ENCODE measurements at regions not wholly inside any gene's neighbourhood (a gene's known extent, or its start where the extent isn't known, plus 50 kb on each side); places are given as distances from the start of the nearest gene placed in this dataset.

DNA sequence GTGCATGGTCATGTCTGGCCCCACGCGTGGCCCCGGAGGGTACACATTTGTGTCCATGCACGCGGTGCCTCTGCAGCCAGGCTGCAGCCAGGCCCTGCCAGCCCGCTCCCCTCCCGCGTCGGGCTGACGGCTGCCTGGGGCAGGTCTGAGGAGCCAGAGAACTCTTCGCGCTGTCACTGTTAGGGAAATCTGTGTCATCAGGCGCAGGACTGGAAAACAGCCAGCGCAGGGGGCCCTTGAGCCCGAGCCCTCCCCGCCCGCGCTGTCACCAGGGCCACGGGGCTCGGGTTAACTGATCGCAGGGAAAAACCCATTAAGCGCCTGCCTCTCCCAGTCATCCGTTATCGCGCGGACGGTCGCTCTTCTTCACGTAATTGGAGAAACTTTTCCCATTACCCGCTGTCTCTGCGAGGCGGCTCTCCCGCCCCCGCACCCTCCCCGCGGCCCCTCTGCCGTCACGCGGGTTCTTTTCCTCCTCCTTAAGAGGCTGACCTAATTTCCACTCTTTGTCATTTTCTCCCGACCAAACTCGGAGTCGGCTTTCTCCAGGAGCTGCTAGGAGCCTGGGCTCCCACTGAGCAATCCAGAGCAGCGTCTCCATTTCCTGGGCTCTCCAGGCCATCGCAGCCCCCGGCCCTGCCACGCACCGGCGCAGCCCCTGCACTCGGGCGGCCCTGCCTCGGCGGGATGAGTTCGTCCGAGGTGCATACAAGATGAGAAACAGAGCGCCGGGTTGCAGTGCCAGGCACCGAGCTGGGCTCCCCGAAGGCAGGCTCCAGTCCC is 57.5 kb upstream of the PRR23E start:
- peak; percentile 39 for DNase-seq (ENCODE audit: low read depth, low spot score)

DNA sequence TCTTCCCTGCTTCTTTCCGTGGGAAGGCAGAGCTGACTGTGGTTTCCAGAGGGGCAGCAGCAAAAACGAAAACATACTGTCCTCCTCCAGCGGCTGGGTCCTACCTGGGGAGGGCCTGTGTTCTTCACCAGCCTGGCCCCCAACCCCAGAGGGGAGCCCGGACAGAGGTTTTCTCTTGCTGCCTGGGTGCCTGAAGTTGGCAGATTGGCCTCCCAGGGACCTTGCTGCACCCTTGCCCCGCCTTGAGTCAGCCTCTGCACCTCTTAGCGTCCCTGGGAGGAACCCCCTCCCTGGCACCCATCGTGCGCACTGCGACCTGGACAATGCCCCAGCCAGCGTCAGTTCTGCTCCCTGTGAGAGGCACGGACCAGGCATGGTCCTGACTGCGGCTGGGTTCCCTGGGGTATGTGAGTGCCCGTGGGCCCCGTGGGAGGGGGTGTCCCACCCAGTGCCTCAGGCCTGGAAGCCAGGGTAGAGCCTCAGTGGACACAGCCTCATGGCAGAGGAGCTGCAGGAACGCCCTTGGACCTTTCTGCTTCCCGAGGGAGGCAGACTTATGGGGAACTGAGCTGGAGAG is 56.8 kb upstream of the PRR23E start:
- DNase-seq (ENCODE audit: low read depth, low spot score), result no peak

DNA sequence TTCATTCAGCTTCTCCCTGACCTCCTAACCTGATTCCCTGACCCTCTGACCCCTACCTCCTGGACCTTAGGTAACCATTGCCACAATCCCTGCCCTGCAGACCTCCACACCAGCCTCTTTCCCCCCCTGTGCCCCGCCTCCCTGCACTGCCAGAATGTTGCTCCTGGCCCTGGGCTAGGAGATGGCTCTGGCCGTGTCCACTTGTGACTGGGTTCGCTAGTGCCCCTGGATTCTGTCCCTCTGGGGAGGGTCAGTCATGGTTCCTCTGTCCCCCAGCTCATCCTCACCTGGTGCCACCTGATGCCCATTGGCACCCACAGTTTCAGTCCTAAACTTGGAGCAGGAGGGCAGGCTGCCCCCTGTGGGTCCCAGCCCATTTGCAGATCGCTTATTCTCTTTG is 56.2 kb upstream of the PRR23E start:
- no peak for DNase-seq (ENCODE audit: low read depth, low spot score)

DNA sequence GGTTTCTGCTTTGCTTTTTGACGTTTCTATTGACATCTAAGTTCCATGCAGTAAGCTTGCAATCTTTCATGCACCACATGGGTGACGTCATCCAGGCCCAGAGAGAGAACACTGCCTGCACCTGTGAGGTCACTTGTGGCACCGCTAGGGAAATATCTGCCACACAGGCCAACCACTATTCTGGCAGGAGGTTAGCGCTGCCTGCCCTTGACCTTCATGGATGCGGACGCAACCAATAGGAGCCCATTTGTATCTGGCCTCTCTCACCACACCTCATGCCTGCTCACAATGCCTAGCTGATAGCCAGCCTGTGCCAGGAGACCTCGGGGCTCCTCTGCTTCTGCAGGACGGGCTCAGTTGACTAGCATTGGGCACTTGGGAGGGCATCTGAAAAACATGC is 55.8 kb upstream of the PRR23E start:
- DNase-seq (ENCODE audit: low read depth, low spot score), result no peak

DNA sequence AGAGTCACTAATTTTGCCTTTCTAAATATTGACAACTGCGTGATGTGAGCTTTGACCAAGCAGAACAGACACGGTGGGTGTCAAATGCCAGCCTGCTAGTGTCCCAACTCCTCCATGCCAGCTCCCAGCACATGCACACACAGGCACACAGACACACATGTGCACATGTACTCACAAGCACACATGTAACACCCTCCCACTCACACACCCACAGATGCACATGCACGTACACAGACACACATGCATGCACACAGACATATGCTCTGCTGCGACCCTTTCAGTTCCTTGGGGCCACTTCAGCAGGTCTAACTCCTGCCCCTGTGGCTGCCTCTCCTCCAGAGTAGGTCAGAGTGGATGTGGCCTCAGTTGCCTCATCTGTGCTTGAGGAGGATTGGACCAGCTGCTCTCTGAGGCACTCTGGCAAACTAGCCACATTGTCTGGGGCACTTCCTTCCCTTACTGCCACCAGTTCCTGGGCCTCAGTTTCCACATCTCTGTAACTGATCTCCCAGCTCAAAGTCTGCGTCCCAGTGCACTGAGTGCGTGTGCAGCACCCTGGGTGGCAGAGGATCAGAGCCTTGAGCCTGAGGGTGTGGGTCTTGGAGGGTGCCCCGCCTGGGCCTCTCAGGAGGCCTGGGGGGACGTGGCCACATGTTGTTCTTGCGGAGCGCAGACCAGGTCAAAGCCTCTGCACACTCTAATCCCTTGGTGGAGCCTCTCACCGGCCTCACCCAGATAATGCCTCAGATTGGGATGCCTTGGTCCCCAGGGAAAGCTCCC is 55.0 kb upstream of the PRR23E start:
- DNase-seq (ENCODE audit: low read depth, low spot score), result no peak

DNA sequence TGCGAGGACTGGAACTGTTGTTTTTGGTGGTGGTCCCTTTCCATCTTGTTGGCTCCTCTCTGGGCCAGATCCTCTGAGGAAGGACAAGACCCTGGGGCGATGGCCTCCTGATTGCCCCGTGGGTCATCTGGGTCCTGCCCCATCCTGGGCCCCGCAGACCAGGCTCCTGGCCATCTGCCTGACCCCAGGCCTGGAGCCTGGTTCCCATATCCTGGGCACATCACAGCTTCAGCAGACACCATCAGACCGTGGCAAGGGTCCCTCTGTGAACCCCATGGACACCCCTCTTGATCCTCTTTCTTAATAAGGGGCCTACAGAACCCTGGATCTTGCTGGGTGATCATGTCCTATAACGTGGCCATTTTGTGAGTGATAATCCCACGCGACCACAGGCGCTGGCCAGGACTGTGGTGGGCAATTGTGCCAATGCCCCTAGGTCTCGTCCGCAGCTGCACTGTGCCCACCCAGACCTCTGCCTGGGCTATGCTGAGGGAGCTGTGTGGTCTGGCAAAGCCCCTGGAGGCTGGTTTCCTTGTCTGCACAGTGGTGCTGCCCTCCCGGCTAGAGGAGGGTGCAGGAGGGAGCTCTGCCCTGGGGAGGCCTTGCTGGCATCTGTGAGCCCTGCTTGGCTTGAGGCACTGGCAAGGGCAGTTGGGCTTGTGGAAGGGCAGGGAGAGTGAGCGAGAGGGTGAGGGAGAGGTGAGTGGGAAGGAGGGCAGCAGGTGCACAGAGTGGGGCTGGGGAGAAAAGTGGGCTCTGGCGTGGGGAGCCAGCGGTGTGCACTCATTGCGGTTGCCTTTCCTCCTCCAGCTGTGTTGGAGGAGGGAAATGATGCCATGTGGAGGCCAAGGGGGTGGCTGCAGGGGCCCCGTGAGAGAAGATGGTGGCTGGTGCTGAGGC is 53.1 kb upstream of the PRR23E start:
- no peak for DNase-seq (ENCODE audit: low read depth, low spot score)

DNA sequence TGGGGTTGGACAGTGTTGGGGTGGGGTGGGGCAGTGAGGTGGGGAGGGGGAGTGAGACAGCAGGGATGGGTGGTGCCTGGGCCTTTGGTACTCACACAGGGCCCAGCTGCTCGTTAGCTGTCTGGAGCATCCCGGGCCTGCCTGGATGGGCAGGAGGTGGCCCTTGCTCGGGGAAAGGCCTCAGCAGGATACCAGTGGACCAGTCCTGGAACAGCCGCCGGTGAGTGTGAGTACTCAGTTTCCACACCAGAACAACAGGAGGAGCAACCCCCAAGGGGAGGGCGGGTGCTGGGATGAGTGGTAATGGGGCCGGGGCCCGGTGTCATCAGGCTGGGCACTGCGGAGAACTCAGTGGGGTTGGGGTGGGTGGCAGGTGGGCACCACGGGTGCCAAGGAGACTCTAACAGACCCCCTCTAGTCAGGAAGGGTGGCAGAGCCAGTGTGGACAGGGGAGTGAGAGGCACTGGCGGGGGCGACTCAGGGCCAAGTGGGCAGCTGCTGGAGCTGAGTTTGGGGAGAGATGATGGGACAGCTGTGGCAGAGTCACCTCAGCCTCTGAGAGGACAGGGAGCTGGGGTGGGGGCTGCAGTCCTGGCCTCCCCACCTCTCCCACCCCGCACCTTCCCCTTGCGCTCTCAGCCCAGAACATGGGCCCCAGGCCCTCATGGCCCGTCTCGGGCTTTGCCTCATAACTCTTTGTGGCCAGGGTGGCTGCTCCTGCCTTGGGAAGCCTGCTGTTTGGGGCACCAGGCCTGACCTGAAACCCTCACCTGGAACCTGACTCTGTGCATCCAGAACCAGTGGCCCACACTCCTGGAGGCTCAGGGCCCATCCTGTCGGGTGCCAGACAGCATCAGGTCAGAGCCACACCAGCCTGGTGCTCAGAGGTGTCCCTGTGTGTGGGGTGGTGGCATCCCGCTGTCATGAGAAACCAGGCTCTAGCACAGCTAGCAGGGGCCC is 52.1 kb upstream of the PRR23E start:
- DNase-seq (ENCODE audit: low read depth, low spot score), result no peak

DNA sequence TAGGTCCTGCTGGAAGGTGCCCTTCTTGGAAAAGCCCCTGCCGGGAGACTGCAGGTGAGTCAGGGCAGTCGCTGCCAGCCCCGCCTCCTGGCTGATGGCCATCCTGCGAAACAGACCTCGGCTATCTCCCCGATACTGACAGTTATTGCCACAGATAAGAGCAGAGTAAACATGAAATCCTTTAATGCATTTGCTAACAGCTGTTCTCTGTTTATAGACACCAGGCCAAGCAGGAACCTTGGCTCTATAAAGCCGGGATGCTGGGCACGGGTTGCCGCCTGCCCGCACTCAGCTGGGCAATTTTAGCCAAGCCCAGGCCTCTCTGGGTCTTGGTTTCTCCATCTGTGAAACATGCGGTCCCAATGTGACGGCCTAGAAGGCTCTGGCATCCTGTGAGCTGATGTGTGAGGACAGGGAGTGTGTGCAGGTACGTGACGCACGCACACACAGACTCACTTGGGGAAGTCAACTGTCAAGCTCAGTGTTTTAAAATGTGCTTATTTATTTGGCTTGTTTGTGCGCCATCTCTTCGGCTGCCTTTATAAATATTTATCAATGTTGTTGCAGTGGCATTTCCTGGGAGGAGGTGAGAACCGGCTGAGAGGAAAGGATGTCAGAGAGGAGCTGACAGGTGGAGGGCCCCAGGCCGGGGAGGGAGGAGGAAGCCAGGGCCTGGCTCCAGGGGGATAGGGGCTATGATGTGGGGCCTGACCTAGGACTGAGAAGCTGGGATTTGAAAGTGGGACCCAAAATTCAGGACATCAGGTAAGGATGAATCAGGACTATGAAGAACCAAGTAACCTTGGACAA is 50.8 kb upstream of the PRR23E start:
- DNase-seq (ENCODE audit: low read depth, low spot score), result no peak
